Gastrocnemius medialis (tissue), 4 donors: ENCODE measurements at regions not wholly inside any gene's neighbourhood (a gene's known extent, or its start where the extent isn't known, plus 50 kb on each side); places are given as distances from the start of the nearest gene placed in this dataset.

Experiments used
- ATAC-seq, 2 donors: fragments of 150-250 bp; one replicate each; pipeline ENCODE4 v1.9.1; 2016
- DNase-seq, 2 donors: peaks; one replicate each; pipeline ENCODE4 v3.0.0-alpha.2; 2019
- H3K27ac ChIP-seq, 4 donors: fragments of 200-600 bp; sonication (generic); 1 replicate in 1 of 4; 2 replicates in 3 of 4; pipeline ENCODE4 v1.5.1; 2016 to 2018; ENCODE audit warnings: mild to moderate bottlenecking in 2 of 4, moderate library complexity in 1 of 4
- H3K27me3 ChIP-seq, 3 donors: fragments of 200-600 bp; sonication (generic) in 2 of 3; 1 replicate in 1 of 3; 2 replicates in 2 of 3; pipeline versions ENCODE4 v1.5.1 to v1.6.0; 2016 to 2019; ENCODE audit warnings: mild to moderate bottlenecking in 1 of 3, moderate library complexity in 1 of 3
- H3K36me3 ChIP-seq, 2 donors: fragments of 200-600 bp; sonication (generic) in 1 of 2; one replicate each; pipeline ENCODE4 v1.5.1; 2017 to 2018
- H3K4me1 ChIP-seq, 2 donors: fragments of 200-600 bp; sonication (generic) in 1 of 2; one replicate each; pipeline ENCODE4 v1.5.1; 2016 to 2017; ENCODE audit warnings: mild to moderate bottlenecking in 2 of 2
- H3K4me3 ChIP-seq, 4 donors: fragments of 200-600 bp; sonication (generic) in 3 of 4; 1 replicate in 1 of 4; 2 replicates in 3 of 4; pipeline ENCODE4 v1.5.1; 2016 to 2019; ENCODE audit warnings: mild to moderate bottlenecking in 2 of 4
- H3K9me3 ChIP-seq, 3 donors: fragments of 200-600 bp; sonication (generic) in 2 of 3; 1 replicate in 1 of 3; 2 replicates in 2 of 3; pipeline ENCODE4 v1.5.1; 2016 to 2019
- POLR2A ChIP-seq, 2 donors: fragments of 450-650 bp; IDR thresholded peaks; one replicate each; pipeline ENCODE4 v1.6.1; 2017; ENCODE audit warnings: antibody characterized with exemption in 2 of 2, mild to moderate bottlenecking in 2 of 2, moderate library complexity in 2 of 2
- in situ Hi-C, 4 donors: fragments of 200-750 bp; cut with MboI; loops; one replicate each; pipeline versions ENCODE4 v1.15.0 to v1.8.0; 2017; ENCODE audit warnings: low sequenced_read_pairs in 4 of 4
- intact Hi-C: fragments of 100-400 bp; cut with DNase I; formaldehyde crosslinking; loops from one replicate; pipeline ENCODE4 v1.15.1; 2023; ENCODE audit warnings: low total_unique reads
- TF ChIP-seq, protein P1 (sequence below), 5 experiments: fragments of 450-650 bp in 3 of 5; fragments of 200-600 bp in 2 of 5; sonication (generic) in 2 of 5; IDR thresholded peaks in 4 of 5; conservative IDR thresholded peaks in 1 of 5; 1 replicate in 4 of 5; 2 replicates in 1 of 5; pipeline ENCODE4 v1.5.1; 2016 to 2019; ENCODE audit warnings: antibody characterized with exemption in 5 of 5, mild to moderate bottlenecking in 3 of 5, moderate library complexity in 3 of 5

DNA sequence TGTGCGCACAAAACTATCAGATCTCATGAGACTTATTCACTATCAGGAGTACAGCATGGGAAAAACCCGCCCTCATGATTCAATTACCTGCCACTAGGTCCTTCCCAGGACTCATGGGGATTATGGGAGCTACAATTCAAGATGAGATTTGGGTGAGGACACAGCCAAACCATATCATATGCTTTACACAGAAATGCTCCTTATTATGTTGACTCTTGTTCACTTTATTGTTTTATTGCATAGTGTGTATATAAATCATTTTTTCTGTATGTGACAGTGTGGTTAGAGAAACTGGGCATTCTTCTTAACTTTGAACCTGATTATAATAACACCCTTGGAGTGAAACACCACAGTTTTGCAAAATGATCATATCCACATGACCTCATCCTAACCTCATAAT, 212.8 kb upstream of the TNRC6C start:
- TF ChIP-seq POLR2A (IDR thresholded peaks at IDR 0.05): no peak
- H3K27me3 ChIP-seq: no peaks in the 10 kb centered on the region
- no peak overlapping the region for H3K4me3 ChIP-seq
- no peak for ATAC-seq
- no peaks in the 10 kb centered on the region for H3K4me1 ChIP-seq
- intact Hi-C loops (no loop called here), in situ Hi-C loops (loop anchor here in 1 of 4 donors (25.0 kb wide), 1 partner anchor 708 kb away; no protein-coding TSS in a partner anchor)
- no peak for DNase-seq
- no peak overlapping the region for H3K27ac ChIP-seq
- no peaks in the 10 kb centered on the region for H3K36me3 ChIP-seq
- no peaks in the 10 kb centered on the region for H3K9me3 ChIP-seq

DNA sequence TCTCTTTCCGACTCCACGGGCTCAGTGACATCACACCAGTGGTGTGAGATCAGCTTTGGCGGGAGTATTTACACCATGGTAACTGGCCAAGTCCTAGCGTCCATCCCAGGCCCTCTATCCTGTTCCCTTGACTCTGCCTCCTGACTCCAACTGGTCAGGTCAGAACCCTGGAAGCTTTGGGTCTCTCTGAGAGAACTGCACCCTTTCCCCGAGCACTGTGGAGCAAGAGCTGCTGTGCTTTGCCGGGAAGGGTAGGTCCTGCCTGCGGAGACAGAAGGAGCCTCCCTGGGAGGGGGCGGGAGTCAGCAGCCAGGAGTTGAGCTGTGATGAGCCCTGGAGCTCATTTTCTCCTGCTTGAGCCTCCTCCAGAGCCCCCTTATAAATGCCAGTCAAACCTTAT, 212.1 kb upstream of the TNRC6C start:
- Histone ChIP-seq H3K4me1 (no peaks in the 10 kb centered on the region), H3K27ac (no peak overlapping the region), H3K27me3 (no peaks in the 10 kb centered on the region), H3K4me3 (no peak overlapping the region), H3K36me3 (no peaks in the 10 kb centered on the region), H3K9me3 (no peaks in the 10 kb centered on the region)
- in situ Hi-C loops (loop anchor here in 1 of 4 donors (25.0 kb wide), 1 partner anchor 709 kb away; no protein-coding TSS in a partner anchor), intact Hi-C loops (no loop called here)
- no peak for DNase-seq
- ATAC-seq: no peak
- TF ChIP-seq, protein P1, sequence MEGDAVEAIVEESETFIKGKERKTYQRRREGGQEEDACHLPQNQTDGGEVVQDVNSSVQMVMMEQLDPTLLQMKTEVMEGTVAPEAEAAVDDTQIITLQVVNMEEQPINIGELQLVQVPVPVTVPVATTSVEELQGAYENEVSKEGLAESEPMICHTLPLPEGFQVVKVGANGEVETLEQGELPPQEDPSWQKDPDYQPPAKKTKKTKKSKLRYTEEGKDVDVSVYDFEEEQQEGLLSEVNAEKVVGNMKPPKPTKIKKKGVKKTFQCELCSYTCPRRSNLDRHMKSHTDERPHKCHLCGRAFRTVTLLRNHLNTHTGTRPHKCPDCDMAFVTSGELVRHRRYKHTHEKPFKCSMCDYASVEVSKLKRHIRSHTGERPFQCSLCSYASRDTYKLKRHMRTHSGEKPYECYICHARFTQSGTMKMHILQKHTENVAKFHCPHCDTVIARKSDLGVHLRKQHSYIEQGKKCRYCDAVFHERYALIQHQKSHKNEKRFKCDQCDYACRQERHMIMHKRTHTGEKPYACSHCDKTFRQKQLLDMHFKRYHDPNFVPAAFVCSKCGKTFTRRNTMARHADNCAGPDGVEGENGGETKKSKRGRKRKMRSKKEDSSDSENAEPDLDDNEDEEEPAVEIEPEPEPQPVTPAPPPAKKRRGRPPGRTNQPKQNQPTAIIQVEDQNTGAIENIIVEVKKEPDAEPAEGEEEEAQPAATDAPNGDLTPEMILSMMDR (IDR thresholded peaks at IDR 0.05 in 4 of 5, conservative IDR thresholded peaks at IDR 0.05 in 1 of 5): no peak
- no peak for TF ChIP-seq POLR2A (IDR thresholded peaks at IDR 0.05)

DNA sequence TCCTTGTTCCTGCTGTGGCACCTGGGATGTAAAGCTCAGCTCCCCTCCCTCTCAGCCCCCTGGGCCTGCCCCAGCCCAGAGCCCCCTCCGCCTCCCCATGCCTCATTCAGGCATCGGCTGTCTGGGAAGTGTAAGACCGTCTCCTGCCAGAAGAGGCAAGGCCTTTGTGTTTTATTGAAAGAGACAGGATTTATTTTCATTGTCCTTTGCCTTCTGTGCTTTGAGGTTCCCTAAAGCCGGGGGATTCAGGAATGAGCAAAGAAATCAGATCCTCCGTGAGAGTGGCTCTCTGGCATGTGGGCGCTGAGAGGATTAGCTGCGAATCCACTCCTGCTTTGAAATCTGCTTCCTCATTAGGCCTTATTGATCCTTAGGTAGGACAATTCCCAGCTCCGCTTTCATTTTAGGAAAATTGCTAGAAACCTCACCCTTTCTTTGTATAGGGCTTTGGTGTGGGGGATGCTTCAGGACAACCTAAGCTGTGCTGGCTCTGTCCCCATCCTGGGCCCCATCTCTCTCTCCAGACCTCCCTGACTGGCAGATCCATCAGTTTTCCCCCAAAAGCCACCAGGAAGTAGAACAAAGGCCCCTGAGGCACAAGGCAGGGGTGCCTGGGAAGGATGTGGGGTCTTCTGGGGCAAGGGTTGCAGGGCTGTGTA, 211.5 kb upstream of the TNRC6C start:
- Histone ChIP-seq H3K27ac (no peak overlapping the region), H3K36me3 (no peaks in the 10 kb centered on the region), H3K9me3 (no peaks in the 10 kb centered on the region), H3K4me1 (no peaks in the 10 kb centered on the region), H3K4me3 (no peak overlapping the region), H3K27me3 (no peaks in the 10 kb centered on the region)
- in situ Hi-C loops (loop anchor here in 1 of 4 donors (25.0 kb wide), 1 partner anchor 710 kb away; no protein-coding TSS in a partner anchor), intact Hi-C loops (no loop called here)
- DNase-seq: no peak
- TF ChIP-seq, protein P1 (IDR thresholded peaks at IDR 0.05 in 4 of 5, conservative IDR thresholded peaks at IDR 0.05 in 1 of 5): no peak
- TF ChIP-seq POLR2A (IDR thresholded peaks at IDR 0.05): no peak
- ATAC-seq: no peak

DNA sequence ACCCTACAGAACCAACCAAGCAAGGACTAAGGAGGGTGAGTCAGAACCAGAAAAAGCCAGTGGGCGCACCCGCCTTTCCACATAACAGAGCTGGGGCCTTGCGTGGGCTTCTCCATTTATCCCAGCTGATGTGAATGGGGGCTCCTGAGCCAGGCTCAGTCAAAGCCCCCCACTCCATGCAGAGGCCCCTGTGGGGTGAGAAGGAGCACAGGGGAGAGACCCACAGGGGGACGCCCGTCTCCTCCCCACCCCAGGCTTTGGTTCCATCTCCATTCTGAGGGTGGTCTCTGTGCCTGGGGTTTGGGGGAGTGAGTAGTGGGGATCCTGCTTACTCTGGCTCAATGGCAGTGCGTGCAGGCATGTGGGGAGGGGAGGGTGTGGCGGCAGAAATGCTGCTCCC, 210.1 kb upstream of the TNRC6C start:
- TF ChIP-seq, protein P1 (IDR thresholded peaks at IDR 0.05 in 4 of 5, conservative IDR thresholded peaks at IDR 0.05 in 1 of 5): no peak
- no peak for TF ChIP-seq POLR2A (IDR thresholded peaks at IDR 0.05)
- intact Hi-C loops (no loop called here), in situ Hi-C loops (loop anchor here in 1 of 4 donors (25.0 kb wide), 1 partner anchor 711 kb away; no protein-coding TSS in a partner anchor)
- no peak overlapping the region for H3K27ac ChIP-seq
- no peaks in the 10 kb centered on the region for H3K36me3 ChIP-seq
- ATAC-seq (no peak), DNase-seq (no peak)
- no peaks in the 10 kb centered on the region for H3K27me3 ChIP-seq
- no peaks in the 10 kb centered on the region for H3K4me1 ChIP-seq
- H3K9me3 ChIP-seq: no peaks in the 10 kb centered on the region
- H3K4me3 ChIP-seq: no peak overlapping the region

DNA sequence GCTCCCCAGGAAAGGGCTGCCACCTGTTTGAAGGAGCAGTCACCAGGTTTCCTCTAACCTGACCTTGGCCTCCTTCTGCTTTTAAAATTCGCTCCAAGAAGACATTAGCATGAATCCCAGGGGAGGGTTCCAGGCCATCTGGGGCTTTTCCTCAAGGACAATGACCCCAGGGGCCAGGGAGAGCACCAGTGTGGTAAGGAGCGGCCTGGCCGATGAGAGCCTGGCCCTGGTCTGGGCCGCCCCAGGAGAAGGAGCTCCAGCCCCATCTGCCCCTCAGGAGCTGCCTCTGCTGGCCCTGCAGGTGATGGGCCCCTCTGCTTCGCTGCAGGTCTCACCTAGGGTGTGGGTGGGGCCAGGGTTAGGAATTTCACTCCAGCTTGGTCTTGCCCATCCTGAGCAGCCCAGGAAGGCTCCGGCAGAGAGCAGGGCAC, 209.2 kb upstream of the TNRC6C start:
- intact Hi-C loops: no loop called here
- in situ Hi-C loops: loop anchor here in 1 of 4 donors (25.0 kb wide), 1 partner anchor 712 kb away; no protein-coding TSS in a partner anchor

More for the DNA sequence above, 209.2 kb upstream of the TNRC6C start:
- H3K36me3 ChIP-seq: no peaks in the 10 kb centered on the region
- H3K4me1 ChIP-seq: no peaks in the 10 kb centered on the region
- DNase-seq: no peak
- no peaks in the 10 kb centered on the region for H3K9me3 ChIP-seq
- no peak overlapping the region for H3K4me3 ChIP-seq
- ATAC-seq: no peak
- TF ChIP-seq, protein P1 (IDR thresholded peaks at IDR 0.05 in 4 of 5, conservative IDR thresholded peaks at IDR 0.05 in 1 of 5): no peak
- no peak for TF ChIP-seq POLR2A (IDR thresholded peaks at IDR 0.05)
- H3K27ac ChIP-seq: no peak overlapping the region
- H3K27me3 ChIP-seq: no peaks in the 10 kb centered on the region
